T47D (cell line): ENCODE measurements at regions not wholly inside any gene's neighbourhood (a gene's known extent, or its start where the extent isn't known, plus 50 kb on each side); places are given as distances from the start of the nearest gene placed in this dataset.

Experiments used
- DNase-seq, 2 experiments: peaks; one replicate each; pipeline versions ENCODE4 v3.0.0 to v3.0.0-alpha.2; 2011 to 2012; ENCODE audit warnings: low read depth in 1 of 2, low spot score in 1 of 2
- JUND ChIP-seq: IDR thresholded peaks from 2 replicates; pipeline ENCODE4 v1.6.1; 2012; ENCODE audit warnings: low read depth
- in situ Hi-C: cut with HindIII; loops from 2 replicates; pipeline ENCODE4 v1.10.0; 2016; ENCODE audit warnings: low sequenced_read_pairs, low pct_unique_long_range_greater_than_20kb

DNA sequence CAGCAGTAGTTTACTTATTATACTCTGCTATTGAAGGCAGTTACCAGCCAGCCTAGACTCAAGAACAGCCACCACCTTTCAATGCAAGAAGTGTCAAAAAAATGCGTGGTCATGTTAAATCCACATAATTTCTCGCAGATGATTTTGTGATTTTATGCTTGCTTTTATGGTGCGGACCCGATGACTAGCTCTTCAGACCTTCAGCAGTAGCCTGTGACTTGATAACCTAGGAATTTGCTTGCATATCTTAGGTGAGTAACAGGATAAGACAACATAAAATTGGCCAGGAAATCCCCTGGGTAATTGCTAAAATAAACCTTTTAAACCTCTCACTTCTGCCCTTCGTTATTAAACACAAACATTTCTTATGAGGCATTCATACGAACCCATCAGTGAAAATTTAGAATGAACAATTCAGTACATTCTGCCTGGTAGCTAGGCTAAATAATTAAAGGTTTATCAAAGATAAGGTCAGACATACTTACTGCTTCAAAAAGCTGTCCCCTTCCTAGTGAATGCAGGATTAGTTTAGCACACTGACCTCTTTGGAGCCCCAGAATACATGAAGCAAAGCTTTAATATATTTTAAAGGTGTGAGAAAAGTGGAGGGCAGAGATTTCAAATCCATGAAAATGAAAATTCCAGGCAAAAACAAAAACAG lies 798.8 kb downstream of the OTOL1 start:
- no peak for TF ChIP-seq JUND
- in situ Hi-C loops = no loop called here
- DNase-seq = no peak

DNA sequence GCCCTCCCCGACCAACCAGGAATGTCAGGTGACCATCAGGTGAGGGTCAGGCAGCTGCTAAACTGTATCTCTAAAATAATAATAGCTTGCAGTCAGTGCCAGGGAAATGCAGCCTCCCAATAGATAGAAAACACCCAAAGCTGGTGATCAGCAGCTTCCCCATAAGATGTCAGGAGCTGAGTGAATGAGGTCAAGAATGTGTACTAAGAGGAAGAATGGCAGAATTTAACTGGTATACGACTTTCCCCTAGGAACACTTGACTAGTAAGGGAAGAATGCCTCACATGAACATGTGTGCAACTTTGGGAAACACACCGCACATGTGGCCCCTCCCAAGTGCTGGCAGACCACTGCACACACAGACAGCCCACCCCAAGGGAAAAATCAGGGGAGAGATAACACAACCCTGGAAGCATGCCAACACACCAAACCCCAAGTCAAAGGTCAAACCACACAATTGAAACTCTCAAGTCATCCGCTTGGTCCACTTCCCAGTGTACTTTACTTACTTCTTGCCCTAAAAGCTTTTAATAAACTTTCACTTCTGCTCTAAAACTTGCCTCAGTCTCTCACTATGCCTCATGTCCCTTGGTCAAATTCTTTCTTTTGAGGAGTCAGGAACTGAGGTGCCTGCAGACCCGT lies 806.5 kb downstream of the OTOL1 start:
- in situ Hi-C loops = no loop called here
- TF ChIP-seq JUND = no peak
- no peak for DNase-seq

DNA sequence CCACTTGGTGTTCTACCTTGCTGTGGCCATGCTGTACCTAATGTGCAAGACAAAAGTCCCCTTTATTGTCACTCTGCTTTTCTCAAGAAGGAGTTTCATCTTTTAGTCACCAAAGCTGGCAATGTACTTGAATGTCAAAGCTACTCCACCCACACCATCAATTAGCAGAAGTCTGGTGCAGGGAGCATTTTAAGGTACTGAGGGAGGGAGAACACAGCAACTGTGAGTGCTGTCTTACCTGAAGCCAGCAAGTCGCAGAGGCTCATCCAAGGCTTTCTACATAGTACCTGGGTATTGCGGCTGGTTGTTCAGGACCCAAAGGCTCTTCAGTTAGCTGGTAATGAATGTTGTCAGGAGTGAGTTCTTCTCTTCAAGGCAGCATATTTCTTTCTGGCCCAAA lies 820.4 kb downstream of the OTOL1 start:
- TF ChIP-seq JUND = no peak
- no peak for DNase-seq
- in situ Hi-C loops = no loop called here

DNA sequence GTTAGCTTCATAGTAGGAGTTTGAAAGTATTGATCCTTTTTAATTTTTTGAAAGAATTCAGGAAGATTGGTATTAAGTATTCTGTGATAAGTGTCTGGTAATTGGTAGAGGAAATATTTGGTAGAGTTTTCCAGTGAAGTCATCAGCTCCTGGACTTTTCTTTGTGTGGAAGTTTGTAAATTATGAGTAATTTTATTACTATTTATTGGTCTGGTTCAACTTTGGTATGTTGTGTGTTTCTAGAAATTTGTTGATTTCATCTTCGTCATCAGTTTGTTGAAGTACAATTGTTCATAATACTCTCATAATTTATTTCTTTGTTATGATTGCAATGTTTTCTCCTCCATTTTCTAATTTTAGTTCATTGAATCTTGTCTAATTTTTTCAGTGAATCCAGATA lies 832.0 kb downstream of the OTOL1 start:
- no peak for TF ChIP-seq JUND
- DNase-seq = no peak
- in situ Hi-C loops = no loop called here

DNA sequence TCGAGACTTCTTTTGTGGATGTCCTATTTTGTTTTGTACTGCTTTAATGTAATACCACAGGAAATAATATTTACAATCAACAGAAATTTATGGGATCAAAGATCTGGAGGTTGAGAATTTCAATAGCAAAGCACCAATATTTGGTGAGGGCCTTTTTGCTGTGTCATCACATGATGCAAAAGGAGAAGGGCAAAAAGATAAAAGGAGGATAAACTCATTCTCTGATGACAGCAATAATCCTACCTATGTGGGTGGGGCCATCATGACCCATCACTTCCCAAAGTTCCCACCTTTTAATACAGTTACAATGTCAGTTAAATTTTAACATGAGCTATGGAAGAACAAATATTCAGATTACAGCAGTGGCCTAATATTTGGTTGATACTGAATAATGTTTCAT lies 832.9 kb downstream of the OTOL1 start:
- in situ Hi-C loops = no loop called here
- DNase-seq = no peak

DNA sequence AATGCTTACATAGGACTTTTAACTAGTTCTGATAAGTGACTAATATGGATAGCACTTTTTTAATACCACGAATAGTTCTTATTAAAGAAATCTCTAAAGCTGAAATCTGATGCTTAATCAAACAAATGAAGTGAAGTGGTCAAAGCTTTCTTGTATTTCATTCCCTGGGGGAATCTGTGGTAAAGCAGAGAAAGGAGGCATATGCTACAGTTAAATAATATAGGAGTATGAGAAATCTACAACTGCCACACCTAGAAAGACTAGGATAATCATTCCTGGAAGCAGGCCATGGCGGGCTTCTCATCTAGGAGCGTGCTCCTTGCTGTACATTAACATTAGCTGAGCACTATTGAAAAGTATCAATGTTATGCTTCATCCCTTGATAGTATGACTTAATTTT lies 835.7 kb downstream of the OTOL1 start:
- no peak for DNase-seq
- TF ChIP-seq JUND = no peak
- in situ Hi-C loops = no loop called here

More for the DNA sequence above, 832.9 kb downstream of the OTOL1 start:
- TF ChIP-seq JUND = no peak

DNA sequence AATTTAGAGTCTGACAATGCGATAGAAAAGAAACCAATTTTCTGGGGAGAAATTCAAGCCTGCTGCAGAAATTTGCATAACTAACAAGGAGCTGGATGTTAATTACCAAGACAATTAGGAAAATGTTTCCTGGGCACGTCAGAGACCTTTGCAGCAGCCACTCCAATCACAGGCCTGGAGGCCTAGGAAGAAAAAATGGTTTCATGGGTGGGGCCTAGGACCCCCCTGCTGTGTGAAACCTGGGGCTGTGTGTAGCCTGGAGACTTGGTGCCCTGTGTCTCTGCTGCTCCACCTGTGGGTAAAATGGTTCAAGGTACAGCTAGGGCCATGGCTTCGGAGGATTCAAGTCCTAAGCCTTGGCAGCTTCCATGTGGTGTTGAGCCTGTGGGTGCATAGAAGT lies 837.9 kb downstream of the OTOL1 start:
- in situ Hi-C loops = no loop called here
- no peak for TF ChIP-seq JUND
- no peak for DNase-seq

DNA sequence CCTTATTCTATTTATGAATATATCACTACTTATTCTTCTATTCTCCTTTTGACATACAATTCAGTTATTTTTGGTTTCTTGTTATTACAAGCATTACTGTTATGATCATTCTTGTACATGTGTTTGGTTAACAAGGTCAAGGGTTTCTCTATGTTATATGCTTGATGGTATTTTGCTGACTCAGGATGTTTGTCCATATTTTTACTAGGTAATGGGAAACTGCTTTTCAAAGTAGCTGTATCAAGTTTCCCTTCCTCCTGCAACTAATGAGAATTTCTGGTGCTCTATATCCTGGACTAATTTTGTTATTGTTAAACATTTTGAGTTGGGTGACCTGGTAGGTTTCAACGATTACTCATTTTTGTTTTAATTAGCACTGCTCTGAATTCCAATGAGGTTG lies 841.0 kb downstream of the OTOL1 start:
- no peak for DNase-seq
- no peak for TF ChIP-seq JUND
- in situ Hi-C loops = no loop called here

DNA sequence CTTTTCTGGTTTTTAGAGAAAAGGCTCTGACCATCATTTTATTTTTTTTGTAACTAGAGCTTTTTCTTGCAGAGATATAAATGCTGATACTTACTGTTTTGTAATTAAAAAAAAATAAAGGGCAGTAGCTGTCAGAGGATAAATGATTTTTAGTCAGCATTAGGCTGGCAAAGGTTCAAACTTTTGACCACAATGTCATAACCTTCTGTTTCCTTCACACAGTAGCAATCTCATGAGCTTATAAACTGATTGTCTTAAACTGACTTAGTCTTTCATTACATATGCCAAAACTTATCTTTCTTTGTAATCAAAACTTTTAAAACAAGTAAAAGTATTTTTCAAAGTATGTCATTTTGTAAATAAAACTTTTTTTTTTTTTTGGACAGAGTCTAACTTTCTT lies 841.9 kb downstream of the OTOL1 start:
- in situ Hi-C loops = no loop called here
- no peak for DNase-seq
- TF ChIP-seq JUND = no peak

DNA sequence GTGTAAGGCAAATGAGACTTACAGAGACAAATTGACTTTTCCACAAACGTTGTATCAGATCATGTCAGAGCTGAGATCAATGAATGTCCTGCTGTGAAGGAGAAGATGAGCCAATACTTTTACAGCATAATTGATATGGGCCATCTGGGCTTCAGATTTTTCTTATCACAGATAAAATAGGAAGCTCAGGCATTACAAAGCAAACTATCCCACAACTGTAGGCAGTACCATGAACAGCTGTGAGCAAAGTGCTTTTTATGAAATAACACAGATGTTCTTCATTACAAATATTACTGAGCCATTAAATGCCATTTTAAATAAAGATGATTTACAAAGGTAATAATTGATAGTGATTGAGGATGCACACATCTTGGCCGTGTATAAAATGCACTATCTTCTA lies 852.3 kb downstream of the OTOL1 start:
- TF ChIP-seq JUND = no peak
- no peak for DNase-seq
- in situ Hi-C loops = no loop called here

DNA sequence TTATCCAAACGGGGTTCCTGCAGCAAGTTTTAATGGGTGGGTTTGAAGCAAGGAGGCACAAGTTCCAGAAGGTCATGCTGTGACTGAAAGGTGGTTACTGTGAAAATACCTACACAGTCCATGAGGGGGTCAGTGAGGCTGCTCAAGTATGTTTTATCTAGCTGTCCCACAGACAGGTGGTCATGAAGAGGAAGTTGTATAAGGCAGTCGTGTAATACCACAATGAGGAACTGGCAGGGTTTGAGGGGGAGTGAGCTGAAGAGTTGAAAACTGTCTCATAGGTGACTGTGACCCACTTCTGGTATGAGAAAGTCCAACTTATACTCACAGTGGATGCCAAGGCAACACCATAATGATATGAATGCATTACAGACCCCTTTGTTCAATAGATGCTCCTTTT lies 856.8 kb downstream of the OTOL1 start:
- in situ Hi-C loops = no loop called here

DNA sequence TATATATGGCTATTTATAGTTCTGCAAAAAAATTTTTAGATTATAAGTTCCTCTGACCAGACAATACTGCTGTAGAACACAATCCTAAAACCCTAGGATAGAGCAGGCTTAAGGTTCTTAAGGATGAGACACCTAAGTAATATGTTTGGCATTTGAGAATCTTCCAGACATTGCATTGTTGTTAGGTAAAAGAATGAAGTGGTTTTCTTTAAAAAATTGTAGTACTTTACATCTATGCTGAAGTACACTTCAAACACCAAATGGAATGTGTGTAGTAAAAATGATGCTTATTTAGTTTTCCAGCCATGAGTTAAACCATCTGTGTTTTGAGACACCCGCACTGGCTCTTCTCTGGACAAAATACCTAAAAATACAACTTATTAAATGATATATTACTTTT lies 857.7 kb downstream of the OTOL1 start:
- in situ Hi-C loops = no loop called here
- no peak for TF ChIP-seq JUND
- no peak for DNase-seq

More for the DNA sequence above, 856.8 kb downstream of the OTOL1 start:
- no peak for TF ChIP-seq JUND
- no peak for DNase-seq

DNA sequence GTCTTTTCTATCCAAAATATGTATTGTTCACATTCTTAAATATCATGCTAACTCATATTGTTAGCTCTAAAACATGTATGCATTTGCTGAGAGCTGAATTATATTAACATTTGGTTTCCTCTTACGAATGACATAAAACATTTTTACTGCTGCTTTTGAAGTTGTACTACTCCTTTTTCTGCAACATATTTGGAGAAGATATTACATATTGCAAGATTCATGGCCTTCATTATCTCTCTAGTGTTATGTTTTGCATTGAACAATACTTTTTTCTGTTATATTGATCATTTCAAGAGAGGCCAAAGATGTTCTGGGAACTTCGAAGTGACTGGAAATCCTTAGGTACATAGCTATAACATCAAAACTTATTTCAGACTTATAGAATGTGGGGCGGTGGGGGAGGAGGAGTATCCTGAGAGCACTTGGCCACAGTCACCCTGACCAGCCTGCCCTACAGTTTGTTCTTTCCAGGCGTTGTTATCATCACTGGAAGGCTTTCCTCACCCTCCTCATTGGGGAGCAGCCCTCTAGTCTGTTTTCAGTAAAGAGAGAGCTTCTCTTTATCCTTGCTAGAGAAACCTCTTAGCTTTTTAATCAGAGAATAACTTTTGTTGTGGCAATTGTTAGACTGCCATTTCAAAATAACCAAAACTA lies 868.6 kb downstream of the OTOL1 start:
- no peak for TF ChIP-seq JUND
- in situ Hi-C loops = no loop called here
- DNase-seq = no peak

DNA sequence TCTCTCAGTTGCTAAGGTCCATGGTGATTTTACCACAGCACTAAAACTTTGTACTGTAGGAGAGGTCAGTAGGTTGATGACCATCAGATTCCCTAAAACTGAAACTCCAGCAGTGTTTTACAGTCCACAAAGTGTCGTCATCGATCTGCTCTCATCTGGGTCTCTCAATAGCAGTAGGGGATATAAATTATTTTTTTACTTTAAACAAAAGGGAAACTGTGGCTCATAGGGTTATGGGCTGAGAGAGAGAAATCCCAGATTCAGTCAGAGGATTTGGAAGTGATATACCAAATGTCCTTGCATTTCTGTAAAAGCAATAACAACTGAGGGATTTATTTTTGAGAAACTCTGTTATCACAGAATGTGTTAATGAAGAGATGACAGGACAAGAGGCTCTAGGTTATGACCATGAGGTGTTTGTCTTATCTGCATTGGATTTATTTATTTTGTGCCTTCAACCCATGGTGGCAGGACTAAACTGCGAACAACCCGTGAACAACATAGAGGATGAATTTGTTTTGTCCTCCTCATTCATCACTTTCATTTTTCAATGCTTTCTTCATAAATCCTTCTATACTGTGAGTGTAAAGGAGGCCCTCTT lies 869.7 kb downstream of the OTOL1 start:
- no peak for DNase-seq
- in situ Hi-C loops = no loop called here
- TF ChIP-seq JUND = no peak
